Activated CD4-positive, alpha-beta T cell treated with anti-CD3 and anti-CD28 coated beads, Interleukin-2, amount 50 U/mL, for 24 hours (primary cell): ENCODE measurements at regions not wholly inside any gene's neighbourhood (a gene's known extent, or its start where the extent isn't known, plus 50 kb on each side); places are given as distances from the start of the nearest gene placed in this dataset.

Source experiments
- DNase-seq, 2 donors: peaks; one replicate each; pipeline ENCODE4 v3.0.0-alpha.2; 2020; ENCODE audit warnings: low read depth in 1 of 2, low spot score in 1 of 2

DNA sequence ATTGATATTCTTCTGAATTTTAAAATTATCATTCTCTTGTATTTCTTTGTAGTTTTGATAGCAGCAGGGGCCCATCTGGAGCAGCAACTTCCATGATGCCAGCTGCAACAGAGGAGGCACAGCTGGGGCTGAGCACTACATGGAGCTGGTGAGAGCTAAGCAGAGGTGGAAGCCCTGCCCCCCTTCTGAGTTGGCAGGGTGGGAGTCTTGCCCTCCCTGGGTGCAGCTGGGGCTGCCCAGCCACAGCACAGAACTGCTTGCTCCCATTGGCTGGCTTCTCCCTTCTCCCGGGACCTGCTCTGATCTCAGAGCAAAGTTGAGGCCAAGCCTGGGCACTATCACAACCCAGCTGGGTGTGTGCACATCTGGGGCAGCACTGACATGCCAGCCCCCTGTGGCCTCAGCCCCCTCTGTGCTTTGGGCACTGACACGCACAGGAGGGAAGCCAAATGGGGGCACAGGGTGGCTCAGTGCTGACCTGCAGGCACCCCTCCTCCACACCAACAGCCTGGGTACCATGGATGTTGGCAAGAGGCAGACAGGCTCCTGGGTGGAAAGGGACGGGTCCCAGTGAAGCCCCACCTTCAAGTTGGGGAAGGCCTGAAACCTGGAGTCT is 69.1 kb upstream of the EYA4 start:
- no peak for DNase-seq

GRCh38 chr6:133173276-133173675 is 67.9 kb upstream of the EYA4 start:
- no peak for DNase-seq

DNA sequence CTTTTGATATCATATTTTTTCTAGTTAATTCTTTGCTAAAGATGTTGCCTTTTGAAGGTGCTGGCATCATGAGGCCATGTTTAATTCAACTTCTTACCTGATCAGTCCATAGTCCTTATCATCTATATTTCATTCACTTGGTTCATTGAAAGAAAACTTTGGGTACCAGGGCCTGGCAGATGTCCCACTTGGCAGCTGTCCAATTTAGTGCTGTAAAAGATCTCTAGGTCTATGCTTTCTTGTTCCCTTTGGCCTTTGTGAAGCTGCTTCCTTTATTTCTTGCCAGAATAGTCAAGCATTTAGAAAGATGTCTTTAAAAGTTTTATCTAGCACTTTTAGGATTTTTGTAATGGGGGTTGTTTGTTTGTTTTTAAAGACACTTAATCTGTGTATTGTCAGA is 61.7 kb upstream of the EYA4 start:
- no peak for DNase-seq

GRCh38 chr6:133183691-133184090 is 57.5 kb upstream of the EYA4 start:
- DNase-seq, result no peak

GRCh38 chr6:133184798-133185372 is 56.3 kb upstream of the EYA4 start:
- DNase-seq, result no peak

- DNase-seq, result no peak
Measured at GRCh38 chr6:133185731-133186130, 55.4 kb upstream of the EYA4 start.

DNA sequence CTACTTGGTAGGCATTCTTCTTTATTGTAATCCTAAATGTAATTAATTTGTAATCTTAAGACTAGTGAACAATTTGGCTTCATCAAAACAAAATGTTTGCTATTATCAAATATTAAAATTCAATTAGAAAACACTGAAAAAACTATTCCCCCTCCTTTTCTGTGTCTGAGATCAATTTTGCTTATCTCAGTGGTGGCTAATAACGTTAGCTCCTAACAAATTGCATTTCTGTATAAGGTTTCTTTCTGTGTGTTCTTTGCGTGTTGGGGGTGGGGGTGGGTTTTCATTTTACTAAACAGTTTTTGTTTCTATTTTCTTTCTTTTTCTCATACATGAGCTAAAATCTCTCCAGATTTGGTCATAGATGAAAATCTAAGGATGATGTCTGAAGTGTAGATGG is 54.0 kb upstream of the EYA4 start:
- no peak for DNase-seq

GRCh38 chr6:133187657-133188453 is 53.3 kb upstream of the EYA4 start:
- DNase-seq, result no peak

DNA sequence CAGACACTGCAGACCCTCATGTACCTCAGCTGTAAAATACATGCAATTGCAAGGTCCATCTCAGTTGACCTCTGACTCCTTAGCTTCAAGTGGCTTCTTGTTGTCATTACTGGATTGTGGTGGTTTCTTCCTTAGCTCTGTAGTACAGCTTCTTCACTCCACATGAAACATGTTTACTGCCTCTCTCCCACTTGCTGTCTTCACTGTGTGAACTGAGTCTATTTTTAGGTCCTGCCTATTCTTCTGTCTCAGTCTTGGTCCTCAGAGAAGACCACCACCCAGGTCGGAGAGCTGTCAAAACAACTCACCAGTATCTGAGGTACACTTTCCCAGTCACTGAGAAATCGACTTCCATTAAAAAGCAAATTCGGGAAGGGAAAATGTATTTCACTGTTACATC is 50.2 kb upstream of the EYA4 start:
- DNase-seq, result no peak

- no peak for DNase-seq
Measured at GRCh38 chr6:133191323-133191722, 49.8 kb upstream of the EYA4 start.
